ENCODE measurements at regions not wholly inside any gene's neighbourhood (a gene's known extent, or its start where the extent isn't known, plus 50 kb on each side); places are given as distances from the start of the nearest gene placed in this dataset.

- no peak overlapping the region for H3K27ac ChIP-seq (ENCODE audit: low read depth, low read length)
- ChIA-PET POLR2A (no interaction called here), CTCF (no interaction called here)
- no peak for TF ChIP-seq CTCF (IDR thresholded peaks at IDR 0.05; ENCODE audit: low read depth, low read length)
- H3K27me3 ChIP-seq (ENCODE audit: control insufficient read depth, insufficient read depth, low read length) = peaks cover 17% of the 10 kb centered on the region
- H3K9me3 ChIP-seq (ENCODE audit: control insufficient read depth, insufficient read depth, low read length) = no peaks in the 10 kb centered on the region
- DNase-seq (ENCODE audit: low read depth, low spot score) = no peak
- no peak overlapping the region for H3K4me3 ChIP-seq (ENCODE audit: low read depth, low read length)
Observed at GRCh38 chrX:13936521-13937225, 93.0 kb downstream of the GEMIN8 start.

GRCh38 chrX:13934731-13935130 lies 95.0 kb downstream of the GEMIN8 start:
- Histone ChIP-seq H3K4me3 (ENCODE audit: low read depth, low read length) (no peak overlapping the region), H3K27ac (ENCODE audit: low read depth, low read length) (no peak overlapping the region), H3K9me3 (ENCODE audit: control insufficient read depth, insufficient read depth, low read length) (no peaks in the 10 kb centered on the region), H3K27me3 (ENCODE audit: control insufficient read depth, insufficient read depth, low read length) (peaks cover 14% of the 10 kb centered on the region)
- DNase-seq (ENCODE audit: low read depth, low spot score) = no peak
- ChIA-PET POLR2A (no interaction called here), CTCF (no interaction called here)
- no peak for TF ChIP-seq CTCF (IDR thresholded peaks at IDR 0.05; ENCODE audit: low read depth, low read length)

- CTCF ChIA-PET = no interaction called here
- POLR2A ChIA-PET = no interaction called here
Observed at GRCh38 chrX:13933851-13934250, 95.8 kb downstream of the GEMIN8 start.

GRCh38 chrX:13933352-13933751 lies 96.3 kb downstream of the GEMIN8 start:
- no peak overlapping the region for H3K27ac ChIP-seq (ENCODE audit: low read depth, low read length)
- H3K27me3 ChIP-seq (ENCODE audit: control insufficient read depth, insufficient read depth, low read length) = peaks cover 5% of the 10 kb centered on the region
- no peaks in the 10 kb centered on the region for H3K9me3 ChIP-seq (ENCODE audit: control insufficient read depth, insufficient read depth, low read length)
- POLR2A ChIA-PET = no interaction called here
- CTCF ChIA-PET = no interaction called here
- no peak overlapping the region for H3K4me3 ChIP-seq (ENCODE audit: low read depth, low read length)
- no peak for DNase-seq (ENCODE audit: low read depth, low spot score)
- TF ChIP-seq CTCF (IDR thresholded peaks at IDR 0.05; ENCODE audit: low read depth, low read length) = no peak

More at GRCh38 chrX:13933851-13934250, 95.8 kb downstream of the GEMIN8 start:
- Histone ChIP-seq H3K4me3 (ENCODE audit: low read depth, low read length) (no peak overlapping the region), H3K27ac (ENCODE audit: low read depth, low read length) (no peak overlapping the region), H3K27me3 (ENCODE audit: control insufficient read depth, insufficient read depth, low read length) (peaks cover 7% of the 10 kb centered on the region), H3K9me3 (ENCODE audit: control insufficient read depth, insufficient read depth, low read length) (no peaks in the 10 kb centered on the region)
- no peak for DNase-seq (ENCODE audit: low read depth, low spot score)
- TF ChIP-seq CTCF (IDR thresholded peaks at IDR 0.05; ENCODE audit: low read depth, low read length) = no peak

- H3K27ac ChIP-seq (ENCODE audit: low read depth, low read length) = no peak overlapping the region
- CTCF ChIA-PET = no interaction called here
- no peak overlapping the region for H3K4me3 ChIP-seq (ENCODE audit: low read depth, low read length)
- no peak for TF ChIP-seq CTCF (IDR thresholded peaks at IDR 0.05; ENCODE audit: low read depth, low read length)
- no peak for DNase-seq (ENCODE audit: low read depth, low spot score)
- POLR2A ChIA-PET = no interaction called here
- H3K9me3 ChIP-seq (ENCODE audit: control insufficient read depth, insufficient read depth, low read length) = no peaks in the 10 kb centered on the region
- H3K27me3 ChIP-seq (ENCODE audit: control insufficient read depth, insufficient read depth, low read length) = no peaks in the 10 kb centered on the region
Observed at GRCh38 chrX:13932416-13932815, 97.3 kb downstream of the GEMIN8 start.

All from AG04450 (cell line).